C4-2B (cell line): ENCODE measurements at regions not wholly inside any gene's neighbourhood (a gene's known extent, or its start where the extent isn't known, plus 50 kb on each side); places are given as distances from the start of the nearest gene placed in this dataset.

Experiments used
- ZFX ChIP-seq: fragments of 450-650 bp; IDR thresholded peaks from 2 replicates; pipeline ENCODE4 v1.6.1; 2017
- TF ChIP-seq, protein P1 (sequence below): fragments of 450-650 bp; conservative IDR thresholded peaks from 2 replicates; pipeline ENCODE4 v1.5.1; 2017; ENCODE audit warnings: mild to moderate bottlenecking

GRCh38 chr5:35513612-35514011 is 104.1 kb upstream of the SPEF2 start:
- TF ChIP-seq, protein P1, sequence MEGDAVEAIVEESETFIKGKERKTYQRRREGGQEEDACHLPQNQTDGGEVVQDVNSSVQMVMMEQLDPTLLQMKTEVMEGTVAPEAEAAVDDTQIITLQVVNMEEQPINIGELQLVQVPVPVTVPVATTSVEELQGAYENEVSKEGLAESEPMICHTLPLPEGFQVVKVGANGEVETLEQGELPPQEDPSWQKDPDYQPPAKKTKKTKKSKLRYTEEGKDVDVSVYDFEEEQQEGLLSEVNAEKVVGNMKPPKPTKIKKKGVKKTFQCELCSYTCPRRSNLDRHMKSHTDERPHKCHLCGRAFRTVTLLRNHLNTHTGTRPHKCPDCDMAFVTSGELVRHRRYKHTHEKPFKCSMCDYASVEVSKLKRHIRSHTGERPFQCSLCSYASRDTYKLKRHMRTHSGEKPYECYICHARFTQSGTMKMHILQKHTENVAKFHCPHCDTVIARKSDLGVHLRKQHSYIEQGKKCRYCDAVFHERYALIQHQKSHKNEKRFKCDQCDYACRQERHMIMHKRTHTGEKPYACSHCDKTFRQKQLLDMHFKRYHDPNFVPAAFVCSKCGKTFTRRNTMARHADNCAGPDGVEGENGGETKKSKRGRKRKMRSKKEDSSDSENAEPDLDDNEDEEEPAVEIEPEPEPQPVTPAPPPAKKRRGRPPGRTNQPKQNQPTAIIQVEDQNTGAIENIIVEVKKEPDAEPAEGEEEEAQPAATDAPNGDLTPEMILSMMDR, result no peak
- no peak for TF ChIP-seq ZFX
